NB4 (cell line): ENCODE measurements at regions not wholly inside any gene's neighbourhood (a gene's known extent, or its start where the extent isn't known, plus 50 kb on each side); places are given as distances from the start of the nearest gene placed in this dataset.
A peak's percentile ranks its signal among the peaks of the same experiment; 100 is the strongest.

Experiments
- DNase-seq: peaks from one replicate; pipeline ENCODE4 v3.0.0; 2010; ENCODE audit warnings: low read depth
- H3K4me3 ChIP-seq: one replicate; pipeline ENCODE4 v1.5.1; 2011; ENCODE audit warnings: mild to moderate bottlenecking, low read depth, low read length, moderate library complexity
- CTCF ChIP-seq: IDR thresholded peaks from one replicate; pipeline ENCODE4 v1.5.1; 2012; ENCODE audit warnings: low read depth, low read length
- MAX ChIP-seq: IDR thresholded peaks from 2 replicates; pipeline ENCODE4 v1.6.1; 2011; ENCODE audit warnings: low read depth, low read length
- MYC ChIP-seq: IDR thresholded peaks from 2 replicates; pipeline ENCODE4 v1.6.1; 2011; ENCODE audit warnings: low read depth, low read length
- POLR2A ChIP-seq: IDR thresholded peaks from 2 replicates; pipeline ENCODE4 v1.6.1; 2011; ENCODE audit warnings: mild to moderate bottlenecking; ENCODE audit not compliant: insufficient read length; ENCODE audit errors: extremely low read depth

GRCh38 chr2:67600222-67600871 lies 203.2 kb downstream of the ETAA1 start:
- H3K4me3 ChIP-seq: no peak overlapping the region
- TF ChIP-seq CTCF (no peak), MAX (no peak), MYC (no peak), POLR2A (no peak)
- DNase-seq: peak; percentile 5

GRCh38 chr2:67600946-67601345 lies 203.8 kb downstream of the ETAA1 start:
- TF ChIP-seq MAX (no peak), CTCF (no peak), POLR2A (no peak), MYC (no peak)
- DNase-seq: no peak
- H3K4me3 ChIP-seq: no peak overlapping the region

GRCh38 chr2:67604360-67604759 lies 207.2 kb downstream of the ETAA1 start:
- DNase-seq: no peak
- no peak for TF ChIP-seq CTCF
- no peak overlapping the region for H3K4me3 ChIP-seq

- no peak for TF ChIP-seq CTCF
- TF ChIP-seq MAX: no peak
- no peak for TF ChIP-seq MYC
- no peak for TF ChIP-seq POLR2A
- DNase-seq: no peak
- H3K4me3 ChIP-seq: no peak overlapping the region
Measured at GRCh38 chr2:67612576-67613042, 215.5 kb downstream of the ETAA1 start.

GRCh38 chr2:67613227-67613626 lies 216.1 kb downstream of the ETAA1 start:
- no peak for DNase-seq
- no peak for TF ChIP-seq MAX
- TF ChIP-seq POLR2A: no peak
- TF ChIP-seq CTCF: no peak
- TF ChIP-seq MYC: no peak
- no peak overlapping the region for H3K4me3 ChIP-seq

- no peak overlapping the region for H3K4me3 ChIP-seq
- DNase-seq: no peak
- TF ChIP-seq CTCF (no peak), MAX (no peak), MYC (no peak), POLR2A (no peak)
Measured at GRCh38 chr2:67614454-67614853, 217.3 kb downstream of the ETAA1 start.
